IPS DF 4.7 (cell line): ENCODE measurements at regions not wholly inside any gene's neighbourhood (a gene's known extent, or its start where the extent isn't known, plus 50 kb on each side); places are given as distances from the start of the nearest gene placed in this dataset.

ENCODE experiments used
- DNase-seq: peaks from one replicate; pipeline ENCODE4 v3.0.0-alpha.2; 2013; ENCODE audit warnings: low spot score; ENCODE audit errors: extremely low read depth

GRCh38 chr6:91434576-91434975, 847.7 kb upstream of the MAP3K7 start:
- no peak for DNase-seq

DNA sequence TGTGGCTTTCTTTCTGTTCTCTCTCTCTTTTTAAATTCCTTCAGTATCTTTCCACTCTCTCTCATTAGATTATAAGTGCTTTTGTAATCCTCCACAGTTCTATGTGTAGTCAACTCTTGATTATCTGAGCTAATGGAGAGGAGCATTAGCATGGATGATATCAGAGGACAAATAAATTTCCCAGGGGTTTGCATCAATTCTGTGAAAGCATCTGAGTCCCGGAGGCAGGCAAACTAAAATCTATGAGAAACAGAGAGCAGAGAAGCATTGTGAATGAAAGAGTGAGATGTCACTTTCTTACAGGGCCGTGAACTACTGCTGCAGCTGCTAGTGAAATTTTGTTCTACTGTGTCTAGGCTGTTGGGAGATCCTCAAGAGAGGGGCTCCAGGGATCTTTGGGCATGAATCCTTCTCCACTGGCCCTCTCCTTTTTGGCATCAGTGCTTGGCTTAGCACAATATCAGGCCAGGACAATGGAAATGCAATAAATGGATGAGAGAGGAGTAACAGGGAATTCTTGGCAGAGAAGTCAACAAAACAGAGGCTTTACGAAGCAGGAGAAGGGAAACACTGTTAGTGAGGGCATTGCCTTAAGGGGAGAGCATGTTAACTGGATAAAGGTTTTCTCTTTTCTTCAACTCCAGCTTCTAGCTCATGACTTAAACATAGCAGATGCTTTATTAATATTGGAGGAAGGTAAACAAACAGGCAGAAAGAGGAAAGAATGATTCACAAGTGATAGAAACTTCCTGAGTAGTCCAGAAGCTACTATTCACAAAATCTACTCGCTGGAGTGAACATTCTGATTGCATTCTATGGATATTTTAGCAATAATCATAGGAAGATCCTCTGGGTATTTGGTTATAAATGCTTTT, 847.0 kb upstream of the MAP3K7 start:
- no peak for DNase-seq

DNA sequence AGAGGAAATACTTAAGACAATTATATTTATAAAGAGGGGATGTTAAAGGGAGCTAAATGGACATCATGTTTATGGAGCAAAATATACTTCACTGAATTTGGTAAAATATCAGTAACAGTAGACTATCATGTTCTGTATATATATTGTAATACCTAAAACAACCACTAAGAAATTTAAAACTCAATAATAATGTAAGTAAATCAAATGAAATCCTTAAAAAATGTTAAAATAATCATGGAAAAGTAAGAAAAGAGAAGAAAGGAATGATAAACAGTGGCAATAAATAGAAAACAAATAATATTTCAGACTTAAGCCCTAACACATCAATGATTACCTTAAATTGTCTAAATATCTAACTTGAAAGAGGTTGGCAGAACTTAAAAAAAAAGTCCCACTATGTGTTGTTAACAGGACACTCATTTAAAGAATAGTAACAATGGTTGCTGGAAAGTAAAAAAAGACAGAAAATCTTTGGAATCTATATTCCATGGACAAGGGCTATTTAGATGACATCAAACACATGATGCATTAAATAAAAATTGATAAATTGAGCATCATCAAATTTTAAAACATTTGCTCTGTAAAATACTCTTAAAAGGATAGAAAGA, 842.2 kb upstream of the MAP3K7 start:
- no peak for DNase-seq

DNA sequence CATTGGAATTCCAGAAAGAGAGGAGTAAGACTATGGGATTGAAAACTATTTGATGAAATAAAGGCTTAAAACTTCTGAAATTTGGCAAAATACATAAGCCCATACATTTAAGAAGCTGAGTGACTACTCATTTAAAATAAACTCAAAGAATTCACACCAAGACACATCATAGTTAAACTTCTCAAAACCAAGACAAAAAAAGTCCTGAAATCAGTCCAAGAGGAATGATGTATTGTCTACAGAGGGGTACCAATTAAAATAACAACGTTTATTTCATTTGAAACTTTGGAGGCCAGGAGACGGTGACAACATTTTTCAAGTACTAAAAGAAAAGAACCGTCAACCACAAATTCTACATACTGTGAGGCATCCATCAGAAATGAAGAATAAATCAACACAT, 841.4 kb upstream of the MAP3K7 start:
- DNase-seq, result no peak

DNA sequence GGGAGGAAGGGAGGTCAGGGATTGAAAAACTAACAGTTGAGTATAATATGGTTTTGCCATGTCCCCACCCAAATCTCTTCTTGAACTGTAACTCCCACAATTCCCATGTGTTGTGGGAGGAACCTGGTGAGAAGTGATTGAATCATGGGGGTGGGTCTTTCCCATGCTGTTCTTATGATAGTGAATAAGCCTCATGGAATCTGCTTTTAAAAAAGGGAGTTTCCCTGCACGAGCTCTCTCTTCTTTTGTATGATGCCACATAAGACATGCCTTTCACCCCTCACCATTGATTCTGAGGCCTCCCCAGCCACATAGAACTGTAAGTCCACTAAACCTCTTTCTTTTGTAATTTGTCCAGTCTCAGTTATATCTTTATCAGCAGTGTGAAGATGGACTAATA, 833.4 kb upstream of the MAP3K7 start:
- DNase-seq, result no peak

- no peak for DNase-seq
Observed at GRCh38 chr6:91415031-91415605, 828.2 kb upstream of the MAP3K7 start.

DNA sequence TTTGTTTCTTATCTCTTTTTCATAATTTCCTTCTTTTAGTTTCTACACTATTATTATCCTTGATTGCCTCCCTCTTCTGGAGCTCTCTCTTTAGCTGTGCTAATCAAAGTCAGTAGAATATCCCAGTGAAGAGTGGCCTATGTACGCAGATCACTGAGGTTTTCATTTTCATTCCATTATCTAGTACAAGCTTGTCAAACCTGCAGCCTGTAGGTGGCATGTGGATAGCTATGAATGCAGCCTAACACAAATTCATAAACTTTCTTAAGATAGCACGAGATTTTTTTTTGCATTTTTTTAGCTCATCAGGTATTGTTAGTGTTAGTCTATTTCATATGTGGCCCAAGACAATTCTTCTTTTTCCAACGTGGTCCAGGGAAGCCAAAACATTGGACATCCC, 825.7 kb upstream of the MAP3K7 start:
- DNase-seq, result no peak

DNA sequence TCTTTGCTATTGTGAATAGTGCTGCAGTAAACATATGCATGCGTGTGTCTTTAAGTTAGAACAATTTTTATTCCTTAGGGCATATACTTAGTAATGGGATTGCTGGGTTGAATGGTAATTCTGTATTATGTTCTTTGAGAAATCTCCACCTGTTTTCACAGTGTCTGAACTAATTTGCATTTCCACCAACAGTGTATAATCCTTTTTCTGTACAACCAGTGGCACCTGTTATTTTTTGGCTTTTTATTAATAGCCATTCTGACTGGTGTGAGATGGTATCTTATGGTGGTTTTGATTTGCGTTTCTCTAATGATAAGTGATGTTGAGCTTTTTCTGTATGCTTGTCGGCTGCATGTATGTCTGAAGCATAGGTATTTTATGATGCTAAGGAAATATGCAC, 820.8 kb upstream of the MAP3K7 start:
- DNase-seq, result no peak

- no peak for DNase-seq
Observed at GRCh38 chr6:91392951-91393350, 806.1 kb upstream of the MAP3K7 start.

DNA sequence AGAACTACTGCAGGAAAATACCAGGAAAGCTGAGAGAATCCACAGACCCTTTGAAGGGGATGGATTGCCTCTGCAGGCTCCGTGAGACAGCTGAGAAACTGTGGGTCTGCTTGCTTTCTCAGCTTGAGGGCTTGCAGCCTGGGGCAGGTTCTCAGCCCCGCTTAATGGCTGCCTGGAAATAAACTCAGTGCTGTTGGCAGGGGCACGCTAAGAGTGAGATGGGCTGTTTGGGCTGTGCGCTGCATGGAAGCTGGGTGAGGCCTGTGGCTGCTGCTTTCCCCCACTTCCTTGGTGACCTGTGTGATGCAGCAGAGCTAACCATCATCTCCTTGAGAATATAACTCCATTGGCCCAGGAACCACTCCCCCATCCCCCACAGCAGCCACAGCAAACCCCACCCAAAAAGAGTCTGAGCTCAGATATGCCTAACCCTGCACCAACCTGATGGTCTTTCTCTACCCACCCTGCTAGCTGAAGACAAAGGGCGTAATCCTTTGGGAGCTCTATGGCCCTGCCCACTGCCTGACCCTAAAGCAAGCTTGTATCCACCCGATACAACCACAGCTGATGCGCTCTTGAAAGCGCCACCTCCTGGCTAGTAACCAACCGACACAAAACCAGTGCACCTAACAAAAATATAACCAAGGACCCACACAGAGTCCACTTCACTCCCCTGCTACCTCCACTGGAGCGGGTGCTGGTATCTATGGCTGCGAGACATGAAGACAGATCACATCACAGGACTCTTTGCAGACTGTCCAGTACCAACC, 800.6 kb upstream of the MAP3K7 start:
- DNase-seq, result peak; percentile 38

DNA sequence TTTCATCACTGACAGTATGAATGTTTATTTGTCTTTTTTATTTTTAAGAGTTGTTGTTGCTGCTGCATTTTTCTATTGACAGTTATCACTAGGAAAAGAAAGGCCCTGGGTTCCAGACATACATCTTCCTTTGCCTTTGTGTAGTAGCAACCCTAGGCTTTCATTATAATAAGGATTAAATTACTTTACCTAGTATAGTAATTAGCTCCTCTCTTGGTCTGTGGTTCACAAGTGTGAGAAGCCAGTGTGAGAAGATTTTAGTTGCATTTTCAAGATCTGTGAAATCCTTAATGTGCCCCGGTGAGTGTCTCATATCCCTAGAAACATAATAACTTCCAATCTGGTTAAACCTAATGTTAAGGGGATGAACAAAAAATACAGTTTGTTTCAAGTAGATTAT, 799.3 kb upstream of the MAP3K7 start:
- DNase-seq, result no peak

DNA sequence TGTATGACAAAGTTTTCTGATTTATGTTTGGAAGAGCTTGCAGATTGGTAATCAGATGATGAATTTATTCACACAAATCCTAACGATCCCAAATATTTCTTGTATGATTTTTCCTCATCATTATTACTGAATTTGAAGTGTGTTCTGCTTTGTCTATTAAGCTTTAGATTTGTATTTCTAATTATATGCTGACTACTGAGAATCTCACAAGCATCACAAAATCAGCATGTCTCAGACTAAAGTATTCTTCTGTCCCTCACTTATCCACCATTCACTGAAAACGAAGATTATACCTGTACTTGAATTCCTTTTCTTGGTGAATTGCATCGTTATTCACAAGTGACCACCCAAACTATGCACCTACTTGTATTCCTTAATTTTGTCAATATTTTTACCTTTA, 796.3 kb upstream of the MAP3K7 start:
- DNase-seq, result no peak

DNA sequence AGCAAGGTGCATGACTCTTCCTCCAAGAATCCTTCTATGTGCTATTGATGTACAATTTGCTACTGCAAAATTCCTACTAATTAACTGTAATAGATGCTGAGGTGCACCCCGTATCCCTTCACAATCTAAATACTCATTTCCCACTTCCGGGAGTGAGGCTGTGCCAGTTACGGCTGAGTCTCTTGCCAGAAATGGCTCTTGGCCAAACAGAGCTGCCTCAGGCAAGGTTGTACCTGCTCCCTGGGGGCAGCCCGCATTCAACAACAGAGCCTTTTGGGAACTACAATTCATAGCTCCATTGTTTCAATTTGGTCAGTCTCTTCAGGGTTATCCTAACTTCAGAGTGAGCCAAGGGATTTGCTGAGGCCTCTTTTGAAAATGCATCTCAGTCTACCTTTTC, 789.8 kb upstream of the MAP3K7 start:
- DNase-seq, result no peak

- no peak for DNase-seq
Observed at GRCh38 chr6:91366781-91367180, 779.9 kb upstream of the MAP3K7 start.

GRCh38 chr6:91358986-91359385, 772.1 kb upstream of the MAP3K7 start:
- DNase-seq, result no peak

GRCh38 chr6:91352878-91353277, 766.0 kb upstream of the MAP3K7 start:
- DNase-seq, result no peak

DNA sequence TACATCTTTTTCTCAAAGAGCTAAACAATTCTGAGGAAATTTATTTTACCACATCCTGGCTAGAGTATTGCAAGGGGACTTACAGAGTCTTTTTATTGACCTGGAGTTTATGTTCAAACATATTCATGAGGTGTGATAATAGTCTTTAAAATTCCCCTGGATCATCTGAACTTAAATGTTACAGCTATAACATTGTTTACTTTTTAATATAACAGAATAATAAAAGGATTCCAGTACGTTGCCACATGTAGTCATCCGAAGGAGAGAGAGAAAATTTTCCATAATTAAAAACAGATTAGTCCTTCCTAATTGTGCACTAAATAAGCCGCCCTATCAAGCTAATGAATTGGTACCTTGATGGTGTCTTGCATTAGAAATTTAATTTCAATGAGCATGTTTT, 765.4 kb upstream of the MAP3K7 start:
- DNase-seq, result no peak

- no peak for DNase-seq
Observed at GRCh38 chr6:91350146-91350908, 763.5 kb upstream of the MAP3K7 start.

DNA sequence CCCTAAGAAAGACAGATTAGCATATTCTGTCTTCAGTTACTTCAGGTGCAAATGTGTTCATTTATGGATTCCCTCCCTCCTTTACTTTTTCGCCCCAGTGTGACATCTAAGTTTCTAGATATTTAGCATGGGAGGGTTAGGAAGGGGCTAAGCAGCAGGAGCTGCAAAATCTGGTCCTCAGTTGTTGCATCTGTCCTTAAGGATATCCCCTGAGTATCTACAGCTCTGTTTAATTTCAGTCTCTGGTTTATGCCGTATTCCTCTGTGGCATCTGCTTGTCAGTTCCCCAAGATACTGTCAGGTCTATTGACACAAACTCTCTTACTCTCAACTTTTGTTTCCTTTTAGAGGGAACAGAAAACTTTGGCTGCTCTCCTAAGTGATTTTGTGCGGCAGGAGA, 754.6 kb upstream of the MAP3K7 start:
- DNase-seq, result no peak

DNA sequence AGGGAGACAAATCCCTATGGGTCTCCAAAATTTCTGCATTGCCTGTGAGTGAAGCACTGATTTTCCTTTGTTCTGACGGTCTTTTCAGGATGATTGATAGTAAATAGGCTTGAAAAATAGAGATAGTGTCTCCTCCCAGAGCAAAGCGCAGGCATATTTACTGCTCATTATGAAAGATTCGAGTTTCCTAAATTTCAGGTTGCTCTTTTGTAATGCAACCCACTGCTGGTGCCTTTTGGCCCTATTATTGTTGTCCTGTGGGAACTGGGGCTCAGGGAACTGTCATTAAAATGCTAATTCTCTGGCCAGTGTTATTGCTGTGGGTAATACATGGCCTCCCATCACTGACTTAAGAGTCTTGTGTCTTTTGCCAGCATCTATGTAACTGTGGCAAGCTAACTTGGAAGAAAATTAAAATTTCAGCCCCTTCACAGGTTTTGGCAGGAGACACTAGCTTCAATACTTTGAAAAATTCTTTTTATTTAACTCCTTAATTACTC, 754.1 kb upstream of the MAP3K7 start:
- no peak for DNase-seq

DNA sequence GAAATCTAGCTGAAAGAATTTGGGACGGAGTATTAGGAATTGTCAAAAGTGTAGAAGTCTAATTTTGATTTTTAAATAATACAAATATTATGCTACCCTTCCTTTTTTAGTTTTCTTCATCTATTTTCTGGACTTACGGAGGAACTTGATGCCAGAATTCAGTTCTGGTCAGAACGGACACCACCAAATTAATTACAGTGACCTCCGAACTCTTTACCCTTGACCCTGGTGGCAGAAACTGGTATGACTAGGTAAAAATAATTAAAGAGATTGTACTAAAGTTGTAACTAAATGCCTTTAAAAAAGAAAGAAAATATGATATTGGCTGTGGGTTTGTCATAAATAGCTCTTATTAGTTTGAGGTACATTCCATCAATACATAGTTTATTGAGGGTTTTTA, 751.1 kb upstream of the MAP3K7 start:
- no peak for DNase-seq
